NB4 (cell line): ENCODE measurements at regions not wholly inside any gene's neighbourhood (a gene's known extent, or its start where the extent isn't known, plus 50 kb on each side); places are given as distances from the start of the nearest gene placed in this dataset.

Experiments
- DNase-seq: peaks from one replicate; pipeline ENCODE4 v3.0.0; 2010; ENCODE audit warnings: low read depth
- H3K4me3 ChIP-seq: one replicate; pipeline ENCODE4 v1.5.1; 2011; ENCODE audit warnings: mild to moderate bottlenecking, low read depth, low read length, moderate library complexity
- CTCF ChIP-seq: IDR thresholded peaks from one replicate; pipeline ENCODE4 v1.5.1; 2012; ENCODE audit warnings: low read depth, low read length
- MAX ChIP-seq: IDR thresholded peaks from 2 replicates; pipeline ENCODE4 v1.6.1; 2011; ENCODE audit warnings: low read depth, low read length
- MYC ChIP-seq: IDR thresholded peaks from 2 replicates; pipeline ENCODE4 v1.6.1; 2011; ENCODE audit warnings: low read depth, low read length
- POLR2A ChIP-seq: IDR thresholded peaks from 2 replicates; pipeline ENCODE4 v1.6.1; 2011; ENCODE audit warnings: mild to moderate bottlenecking; ENCODE audit not compliant: insufficient read length; ENCODE audit errors: extremely low read depth

GRCh38 chr1:222040121-222040805 lies 298.4 kb upstream of the DUSP10 start:
- TF ChIP-seq MAX (no peak), CTCF (no peak), POLR2A (no peak), MYC (no peak)
- DNase-seq = no peak
- H3K4me3 ChIP-seq = no peak overlapping the region

GRCh38 chr1:222038971-222039370 lies 297.1 kb upstream of the DUSP10 start:
- no peak for DNase-seq
- TF ChIP-seq POLR2A (no peak), MYC (no peak), MAX (no peak), CTCF (no peak)
- H3K4me3 ChIP-seq = no peak overlapping the region

GRCh38 chr1:222037720-222038119 lies 295.8 kb upstream of the DUSP10 start:
- no peak for DNase-seq
- no peak overlapping the region for H3K4me3 ChIP-seq
- TF ChIP-seq CTCF (no peak), MYC (no peak), MAX (no peak), POLR2A (no peak)

GRCh38 chr1:222034790-222035189 lies 292.9 kb upstream of the DUSP10 start:
- no peak overlapping the region for H3K4me3 ChIP-seq
- DNase-seq = no peak
- no peak for TF ChIP-seq MAX
- no peak for TF ChIP-seq CTCF

- no peak for TF ChIP-seq MYC
- no peak for TF ChIP-seq POLR2A
- no peak for TF ChIP-seq MAX
- no peak overlapping the region for H3K4me3 ChIP-seq
- DNase-seq = no peak
Measured at GRCh38 chr1:222033450-222033849, 291.6 kb upstream of the DUSP10 start.

GRCh38 chr1:222031318-222031717 lies 289.4 kb upstream of the DUSP10 start:
- H3K4me3 ChIP-seq = no peak overlapping the region
- DNase-seq = no peak
- TF ChIP-seq CTCF (no peak), MYC (no peak), MAX (no peak), POLR2A (no peak)
